HT-29 (cell line): ENCODE measurements at regions not wholly inside any gene's neighbourhood (a gene's known extent, or its start where the extent isn't known, plus 50 kb on each side); places are given as distances from the start of the nearest gene placed in this dataset.
A peak's percentile ranks its signal among the peaks of the same experiment; 100 is the strongest.
"Not testable (repeated sequence)": the region's sequence is repeated elsewhere in the genome, so short reads cannot be mapped to it uniquely, and the experiment has no call there.

Experiments used
- DNase-seq: peaks from one replicate; pipeline ENCODE4 v3.0.0-alpha.2; 2015; ENCODE audit warnings: low spot score

DNA sequence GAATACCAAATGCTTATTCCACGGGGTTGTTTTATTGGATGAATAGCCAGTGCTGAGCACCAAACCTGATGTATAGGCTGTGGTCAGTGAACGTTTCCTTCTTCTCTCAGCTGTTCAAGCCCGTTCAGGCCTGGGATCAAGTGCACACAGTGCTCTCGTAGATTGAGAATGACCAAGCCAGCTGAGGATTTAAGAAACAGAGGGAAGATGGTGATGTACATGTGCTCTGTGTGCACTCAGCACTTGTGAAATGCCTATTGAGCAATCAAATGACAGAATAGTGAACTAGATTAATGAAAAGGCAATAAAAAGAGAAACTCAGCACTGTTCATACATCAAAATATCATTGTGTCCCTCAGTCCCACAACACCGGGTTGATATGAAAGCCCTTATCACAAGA lies 302.5 kb downstream of the BMPER start:
- DNase-seq = no peak

DNA sequence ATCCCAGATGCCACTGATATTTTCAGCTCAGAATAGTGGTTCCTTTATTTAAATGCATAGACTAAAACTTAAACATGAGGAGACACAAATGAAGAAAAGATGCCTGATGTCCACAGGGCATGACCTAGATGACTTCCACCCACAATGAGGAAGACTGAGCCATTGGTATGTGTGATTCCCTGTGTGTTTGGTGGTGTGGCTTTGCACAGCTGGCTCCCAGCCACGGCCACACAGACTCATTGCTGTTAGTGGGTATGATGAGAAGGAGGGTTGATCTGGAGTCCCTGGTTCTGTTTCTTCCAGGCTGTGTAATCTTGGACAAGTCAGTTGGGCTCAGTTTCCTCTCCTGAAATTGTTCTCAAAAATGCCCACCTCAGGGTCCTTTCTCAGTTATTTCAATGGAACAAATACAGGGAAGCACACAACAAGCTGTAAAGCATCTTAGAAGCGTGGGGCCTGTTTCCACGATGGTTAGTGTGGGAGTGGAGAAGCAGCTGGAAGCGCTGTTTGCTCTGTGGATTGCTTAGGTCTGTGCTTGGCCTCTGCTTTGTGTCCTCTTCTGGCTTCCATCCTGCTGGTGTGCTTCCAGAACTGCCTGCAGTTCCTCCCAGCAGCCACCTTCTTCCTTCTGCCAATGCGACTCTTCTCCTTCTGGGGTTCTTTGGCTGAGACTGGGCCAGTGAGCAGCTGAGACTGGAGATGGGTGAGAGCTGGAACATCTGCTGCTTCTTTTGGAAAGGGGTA lies 303.7 kb downstream of the BMPER start:
- no peak for DNase-seq

DNA sequence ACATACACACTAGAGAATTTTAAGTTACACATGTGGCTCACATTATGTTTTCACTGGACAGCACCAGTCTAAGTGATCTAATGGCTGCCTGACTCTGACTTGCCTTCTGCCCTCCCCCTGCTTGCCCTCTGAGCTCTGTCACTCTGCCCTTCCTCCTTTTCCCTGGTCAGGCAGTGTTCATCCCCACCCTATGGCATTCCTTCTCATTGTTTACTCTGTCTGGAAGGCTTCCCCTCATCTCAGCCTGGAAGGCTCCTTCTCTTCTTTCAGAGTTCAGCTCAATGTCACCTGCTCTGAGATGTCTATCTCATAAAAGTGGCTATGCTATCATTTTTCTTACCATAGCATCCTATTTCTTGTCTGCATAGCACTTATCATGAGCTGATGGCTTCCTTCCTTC lies 305.7 kb downstream of the BMPER start:
- peak; percentile 51 for DNase-seq

DNA sequence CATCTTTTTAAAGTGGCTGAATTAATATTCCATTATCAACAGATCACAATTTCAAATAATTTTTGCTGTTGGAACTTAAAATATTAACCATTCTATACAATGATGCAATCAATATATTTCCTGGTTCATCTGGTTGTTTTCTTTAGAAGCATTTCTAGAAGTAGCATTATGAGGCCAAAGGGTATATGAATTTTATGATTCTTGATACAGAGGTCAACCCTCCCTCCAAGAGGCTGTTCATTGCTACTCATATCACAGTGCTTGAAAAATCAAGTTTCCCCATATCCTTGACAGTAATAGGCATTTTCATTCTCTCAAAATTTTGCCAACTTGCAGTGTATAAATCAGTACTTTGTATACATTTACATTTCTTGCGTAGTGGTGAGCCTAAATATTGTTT lies 312.6 kb downstream of the BMPER start:
- DNase-seq = no peak

DNA sequence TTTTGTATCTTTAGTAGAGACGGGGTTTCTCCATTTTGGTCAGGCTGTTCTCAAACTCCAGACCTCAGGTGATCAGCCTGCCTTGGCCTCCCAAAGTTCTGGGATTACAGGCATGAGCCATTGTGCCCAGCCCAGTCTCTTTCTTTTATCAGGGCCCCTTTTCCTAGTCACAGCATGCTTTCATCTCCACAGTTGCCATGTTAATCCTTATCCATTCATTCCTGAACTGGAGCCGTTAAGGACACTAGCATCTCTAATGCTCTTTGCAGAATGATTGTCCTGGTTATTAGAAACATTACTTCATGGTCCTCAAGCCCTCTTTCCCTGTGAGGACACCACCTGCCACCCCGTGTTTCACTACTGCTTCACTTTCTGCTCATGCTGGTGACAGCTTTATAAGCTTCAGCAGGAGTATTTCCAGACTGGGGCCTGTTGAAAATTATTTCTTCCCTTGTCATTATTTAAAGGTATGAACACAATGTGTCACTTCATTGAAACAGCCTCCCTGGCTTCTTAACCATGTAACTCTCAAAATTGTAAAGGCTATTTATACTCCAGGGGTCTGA lies 313.9 kb downstream of the BMPER start:
- no peak for DNase-seq

DNA sequence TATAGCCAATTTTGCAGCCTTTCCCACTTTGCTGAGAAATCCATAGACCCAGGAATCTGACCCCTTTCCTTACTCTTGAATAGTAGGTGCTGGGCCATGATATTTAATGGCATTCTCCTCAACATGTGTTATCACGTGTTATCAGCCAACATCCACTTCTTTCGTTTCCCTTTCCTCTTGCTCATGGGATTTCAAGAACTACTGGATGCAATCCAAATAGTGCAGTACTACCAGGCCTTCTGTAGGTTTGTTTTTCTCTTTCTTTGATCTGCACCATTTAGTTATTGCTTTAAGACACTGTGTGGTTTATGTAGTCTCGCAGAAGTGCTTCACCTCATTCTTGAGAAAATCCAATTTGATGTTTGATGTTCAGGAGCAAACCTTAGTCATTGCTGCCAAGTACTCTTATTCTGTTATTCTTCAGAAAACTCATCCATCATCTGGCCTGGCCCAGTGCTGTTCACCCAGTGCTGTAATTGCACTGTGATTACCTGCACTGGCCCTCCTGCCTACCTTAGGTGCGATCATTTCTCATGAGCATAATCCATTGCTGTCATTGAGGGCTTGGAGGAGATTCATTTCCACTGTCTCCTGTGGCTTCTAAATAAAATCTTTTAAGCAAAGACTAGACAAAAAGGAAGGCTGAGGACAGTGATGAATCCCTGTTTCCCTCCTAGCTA lies 315.3 kb downstream of the BMPER start:
- no peak for DNase-seq

DNA sequence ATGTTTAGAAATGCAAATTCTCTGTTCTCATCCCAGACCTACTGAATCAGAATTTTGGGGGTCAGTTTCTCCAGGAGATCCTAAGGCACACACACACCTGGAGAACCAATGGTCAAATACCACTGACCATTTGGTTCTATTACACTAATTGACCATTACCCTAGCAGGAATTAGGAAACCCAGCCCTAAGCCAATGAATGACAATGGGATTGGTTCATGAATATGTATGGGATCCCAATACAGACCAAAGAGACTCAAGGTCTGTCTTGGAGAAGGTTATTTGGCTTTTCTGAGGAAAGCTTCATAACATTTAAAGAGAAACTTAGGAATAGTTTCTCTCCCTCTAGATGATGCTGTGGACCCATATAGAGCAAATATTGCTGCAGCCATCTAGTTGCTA lies 317.0 kb downstream of the BMPER start:
- no peak for DNase-seq

DNA sequence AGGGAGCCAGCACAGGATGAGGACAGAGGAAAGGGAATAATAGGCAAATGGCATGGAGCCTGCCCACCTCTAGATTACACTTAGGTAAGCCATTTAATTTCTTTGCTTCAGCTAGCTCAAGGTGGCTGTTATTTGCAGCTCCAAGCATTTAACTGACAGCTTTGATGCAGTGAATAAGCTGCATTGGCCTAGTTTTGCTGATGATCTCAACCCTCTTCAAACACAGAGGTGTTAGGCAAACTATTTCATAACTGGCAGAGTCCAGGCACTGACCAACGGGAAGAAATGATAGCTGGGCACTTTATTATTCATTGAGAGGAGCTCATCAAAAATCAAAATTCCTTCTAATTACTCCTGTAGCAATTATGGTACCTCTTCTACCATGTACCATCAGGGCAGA lies 317.4 kb downstream of the BMPER start:
- no peak for DNase-seq

DNA sequence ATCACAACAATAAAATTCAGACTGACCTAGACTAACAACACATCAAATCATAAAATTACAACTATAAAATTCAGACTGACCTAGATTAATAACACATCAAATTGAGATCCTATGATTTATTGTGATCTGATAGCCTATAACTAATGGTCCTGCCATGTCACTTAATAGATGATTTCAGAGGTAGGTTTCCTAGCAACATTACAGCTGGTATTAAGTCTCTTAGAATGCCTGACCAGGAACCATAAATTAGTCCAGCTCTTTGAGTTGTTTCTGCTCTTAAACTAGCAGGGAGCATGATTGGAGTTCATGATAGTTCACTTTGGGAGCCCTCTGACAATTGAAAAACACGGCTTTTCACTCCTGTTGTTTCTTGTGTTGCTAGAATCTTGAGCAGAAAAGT lies 318.9 kb downstream of the BMPER start:
- no peak for DNase-seq

DNA sequence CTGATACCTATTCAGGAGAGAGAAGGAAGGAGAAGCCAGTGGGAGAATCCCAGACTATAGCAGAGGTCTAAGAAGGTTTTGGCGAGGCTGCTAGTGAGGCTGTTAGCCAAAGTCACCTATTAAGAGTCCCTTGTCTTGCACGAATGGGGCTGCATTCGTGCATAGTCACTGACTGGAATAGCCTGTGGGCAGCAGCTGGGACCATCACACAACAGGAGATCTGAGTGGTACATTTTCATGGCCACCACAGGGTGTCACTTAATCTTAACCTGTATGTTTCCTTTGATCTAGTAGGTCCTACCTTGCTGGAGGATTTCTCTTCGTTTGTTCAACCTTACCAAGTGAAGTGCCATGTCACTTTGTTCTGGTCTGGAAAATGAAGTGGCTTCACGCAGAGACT lies 319.9 kb downstream of the BMPER start:
- DNase-seq = no peak

DNA sequence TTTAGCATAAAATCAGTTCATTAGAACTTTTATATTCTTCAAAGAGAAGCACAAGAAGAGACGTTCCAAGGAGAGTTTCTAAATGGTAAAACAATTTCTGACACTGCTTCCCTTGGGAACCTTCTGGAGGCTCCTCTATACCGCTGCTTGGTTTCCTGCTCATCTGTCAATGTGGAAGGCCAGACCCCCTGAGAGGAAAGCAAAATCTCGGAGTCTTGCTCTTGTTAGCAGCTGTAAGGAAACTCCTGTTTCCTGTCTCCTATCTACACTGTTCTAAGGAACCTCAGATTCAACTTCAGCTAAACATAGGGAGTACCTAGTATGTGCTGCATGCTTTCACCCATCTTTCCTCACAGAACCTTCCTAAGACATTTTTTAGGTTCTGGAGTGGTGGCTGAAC lies 322.2 kb downstream of the BMPER start:
- no peak for DNase-seq

DNA sequence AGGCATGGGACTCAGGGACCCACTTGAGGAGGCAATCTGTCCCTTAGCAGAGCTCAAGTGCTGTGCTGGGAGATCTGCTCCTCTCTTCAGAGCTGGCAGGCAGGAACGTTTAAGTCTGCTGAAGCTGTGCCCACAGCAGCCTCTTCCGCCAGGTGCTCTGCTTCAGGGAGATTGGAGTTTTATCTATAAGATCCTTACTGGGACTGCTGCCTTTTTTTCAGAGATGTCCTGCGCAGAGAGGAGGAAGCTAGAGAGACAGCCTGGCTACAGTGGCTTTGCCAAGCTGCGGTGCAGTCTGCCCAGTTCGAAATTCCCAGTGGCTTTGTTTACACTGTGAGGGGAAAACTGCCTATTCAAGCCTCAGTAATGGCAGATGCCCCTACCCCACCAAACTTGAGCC lies 329.8 kb downstream of the BMPER start:
- not testable (repeated sequence) for DNase-seq

DNA sequence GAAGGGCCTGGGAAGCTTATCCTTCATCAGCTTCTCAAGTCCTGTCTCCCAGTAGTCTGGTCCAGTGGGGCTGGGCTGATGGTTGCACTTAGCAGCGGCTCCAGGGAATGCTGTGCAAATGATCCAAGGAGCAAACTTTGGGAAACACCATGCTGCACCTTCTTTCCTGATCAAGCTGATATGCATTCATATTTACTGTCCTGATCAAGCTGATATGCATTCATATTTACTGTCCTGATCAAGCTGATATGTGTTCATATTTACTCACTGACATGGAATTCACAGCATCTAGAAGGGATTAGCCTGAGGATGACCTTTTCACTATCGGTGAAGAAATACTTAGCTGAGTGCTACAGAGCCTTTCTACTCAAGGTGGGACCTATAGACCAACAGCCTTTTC lies 330.7 kb downstream of the BMPER start:
- DNase-seq = no peak

DNA sequence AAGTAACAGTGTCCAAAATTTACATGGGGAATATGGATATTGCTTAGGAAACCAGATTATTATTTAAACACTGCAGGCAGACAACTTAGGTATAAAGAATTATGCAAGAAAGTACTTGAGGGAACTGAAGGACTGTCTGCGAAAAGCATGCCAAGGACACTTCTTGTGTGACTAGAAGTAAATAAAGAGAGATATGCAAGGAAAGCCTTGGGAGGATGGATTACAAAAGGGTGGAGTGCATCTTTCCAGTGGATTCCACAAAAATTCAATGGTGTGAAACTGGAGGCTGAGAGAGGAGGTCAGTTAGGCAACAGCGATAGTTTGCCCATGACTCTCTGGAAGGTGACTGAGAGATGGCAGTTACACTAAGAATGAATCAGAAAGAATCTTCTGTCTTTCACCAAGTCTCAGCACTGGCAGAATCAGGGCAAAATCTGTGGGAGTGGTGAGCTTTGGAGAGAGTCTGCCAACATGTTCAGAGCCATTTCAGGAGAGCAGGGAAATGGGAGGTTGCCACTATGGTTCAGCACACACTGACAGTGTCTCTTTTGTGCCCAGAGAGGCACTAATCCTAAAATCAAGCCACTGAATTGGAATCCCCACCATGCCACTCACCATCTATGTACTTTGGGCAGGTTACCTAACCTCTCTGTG lies 331.6 kb downstream of the BMPER start:
- no peak for DNase-seq

DNA sequence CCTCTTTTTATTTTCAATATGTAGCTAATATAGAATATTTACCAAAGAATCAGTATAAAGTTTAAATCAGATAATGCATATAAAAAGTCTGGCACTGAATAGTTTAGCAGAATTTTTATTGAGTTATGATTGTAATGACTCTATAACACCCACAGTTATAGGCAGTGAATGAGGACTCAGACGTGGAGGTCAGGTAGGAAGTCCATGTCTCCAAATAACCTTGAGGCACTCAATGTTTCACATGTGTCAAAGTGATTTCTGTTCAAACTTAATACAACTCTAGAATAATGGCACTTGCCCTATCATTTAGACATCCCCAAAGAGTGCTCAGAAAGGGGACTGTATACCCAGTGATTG lies 332.1 kb downstream of the BMPER start:
- DNase-seq = no peak

DNA sequence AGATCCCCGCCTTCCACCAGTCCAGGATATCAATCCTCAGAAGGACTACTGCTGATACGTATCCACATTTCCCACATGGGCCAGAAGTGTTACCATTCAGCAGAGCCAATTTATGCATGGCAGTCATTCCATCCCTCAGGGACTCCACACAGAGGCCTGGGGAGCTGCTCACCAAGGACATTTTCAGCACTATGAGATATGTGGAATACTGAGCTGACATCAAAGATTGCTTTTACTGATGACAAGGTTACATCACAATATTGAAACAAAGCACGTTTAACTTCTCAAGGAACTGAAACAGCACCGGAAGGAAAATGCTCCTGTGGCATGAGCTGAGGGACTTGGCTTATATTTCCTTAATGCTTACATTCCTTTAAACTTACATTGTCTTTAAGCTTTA lies 335.1 kb downstream of the BMPER start:
- DNase-seq = no peak

DNA sequence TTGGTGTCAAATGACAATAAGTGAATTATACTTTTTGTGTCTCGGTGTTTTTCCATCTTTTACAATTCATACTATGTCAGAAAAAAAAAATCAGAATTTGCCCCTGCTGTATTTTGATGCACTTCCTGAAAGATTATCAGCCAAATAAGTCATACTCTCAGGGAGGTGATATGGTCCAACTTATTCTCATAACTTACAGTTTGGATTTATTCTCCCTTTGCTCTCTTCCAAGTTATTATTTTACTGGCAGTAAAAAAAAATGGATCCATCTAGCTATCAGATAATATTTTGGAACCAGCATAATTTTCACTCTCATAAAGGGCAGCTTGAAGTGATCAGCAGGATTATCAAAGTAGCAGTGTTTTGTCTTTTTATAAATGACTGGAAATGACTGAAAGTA lies 337.1 kb downstream of the BMPER start:
- DNase-seq = no peak

DNA sequence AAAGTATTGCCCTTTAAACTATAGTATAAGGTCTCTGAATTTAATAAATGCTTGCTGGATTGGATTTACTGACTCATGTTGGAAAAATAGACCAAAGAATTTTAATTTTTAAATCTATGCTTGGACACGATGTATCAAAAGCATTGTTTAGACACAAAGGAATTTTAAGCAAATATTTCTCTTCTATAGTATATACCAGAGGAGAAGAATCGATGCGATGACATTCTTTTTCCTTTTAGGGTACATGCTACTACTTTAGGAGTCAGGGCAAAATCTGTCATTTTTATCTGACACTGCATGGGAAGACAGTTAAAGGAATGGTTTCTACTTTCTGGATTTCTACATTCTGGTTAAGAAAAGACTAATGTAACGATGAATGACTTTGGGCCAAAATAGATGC lies 339.9 kb downstream of the BMPER start:
- DNase-seq = no peak

DNA sequence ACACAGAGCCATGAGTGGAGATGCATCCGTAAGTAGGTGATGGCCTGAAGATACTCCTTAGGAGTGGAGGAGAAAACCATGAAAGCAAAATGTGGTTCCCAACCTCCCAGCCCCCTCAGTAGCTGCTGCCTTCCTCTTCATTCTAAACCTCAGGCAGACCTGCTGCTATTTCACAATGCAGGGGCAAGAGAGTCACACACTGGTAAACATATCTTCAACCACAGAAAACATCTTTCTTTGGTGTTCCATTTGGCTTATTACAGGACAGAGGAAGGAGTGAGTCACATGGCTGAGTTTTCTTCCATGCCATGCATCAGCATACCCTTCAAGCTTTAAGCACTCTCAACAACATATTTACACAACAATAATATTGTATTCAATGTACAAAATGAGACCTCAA lies 342.1 kb downstream of the BMPER start:
- no peak for DNase-seq

DNA sequence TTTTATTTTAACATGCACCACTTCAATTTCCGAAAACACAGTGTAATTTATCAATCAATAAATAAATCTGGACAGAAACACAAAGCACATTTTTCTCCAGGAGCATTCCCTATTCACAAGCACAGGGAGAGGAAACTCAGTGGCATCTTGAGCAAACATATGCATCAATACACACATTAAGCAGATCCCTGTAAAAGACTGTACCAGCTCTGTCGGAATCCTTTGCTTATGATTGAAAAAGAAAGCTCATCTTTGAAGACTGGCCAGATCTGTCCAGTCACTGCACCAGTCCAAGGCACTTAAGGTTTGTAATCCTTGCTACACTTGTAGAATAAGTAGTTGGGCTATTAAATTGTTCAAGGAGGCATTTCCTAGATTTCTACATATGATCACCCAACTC lies 343.9 kb downstream of the BMPER start:
- DNase-seq = no peak

DNA sequence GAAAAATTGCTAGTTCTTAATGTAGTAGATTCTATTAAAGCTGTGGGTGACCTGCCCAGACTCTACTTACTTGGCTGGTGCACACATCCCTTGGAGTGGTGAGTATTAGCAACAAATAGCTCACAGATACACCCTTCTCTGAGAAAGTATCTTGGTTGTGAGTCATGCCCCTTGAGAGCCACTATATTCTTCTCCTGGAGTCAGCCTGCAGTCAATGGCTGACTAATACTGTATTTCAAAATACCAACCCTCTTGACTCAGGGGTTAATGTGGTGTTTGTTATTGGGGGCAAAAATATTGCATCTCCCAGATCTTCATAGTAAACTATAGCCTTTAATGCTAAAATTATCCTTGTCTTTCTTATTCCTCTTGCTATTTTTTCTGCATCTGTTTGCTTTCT lies 354.9 kb downstream of the BMPER start:
- DNase-seq = no peak

DNA sequence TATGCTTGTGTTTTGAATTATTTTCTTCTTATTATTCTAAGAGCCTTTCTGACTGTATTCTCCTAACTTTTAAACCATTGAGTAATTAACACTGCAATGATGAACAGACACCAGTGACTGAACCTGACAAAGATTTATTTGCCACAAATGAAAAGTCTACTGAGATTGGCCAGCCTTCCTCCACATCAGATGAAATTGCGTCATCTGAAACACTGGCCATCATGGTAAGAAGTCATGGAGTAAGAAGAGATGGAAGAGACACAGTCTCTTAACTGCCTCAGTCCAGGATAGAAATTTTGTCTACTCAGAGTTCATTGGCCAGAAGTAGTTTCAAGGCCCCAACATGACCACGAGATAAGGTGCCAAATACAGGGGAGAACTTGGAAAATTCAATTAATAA lies 357.8 kb downstream of the BMPER start:
- DNase-seq = no peak

DNA sequence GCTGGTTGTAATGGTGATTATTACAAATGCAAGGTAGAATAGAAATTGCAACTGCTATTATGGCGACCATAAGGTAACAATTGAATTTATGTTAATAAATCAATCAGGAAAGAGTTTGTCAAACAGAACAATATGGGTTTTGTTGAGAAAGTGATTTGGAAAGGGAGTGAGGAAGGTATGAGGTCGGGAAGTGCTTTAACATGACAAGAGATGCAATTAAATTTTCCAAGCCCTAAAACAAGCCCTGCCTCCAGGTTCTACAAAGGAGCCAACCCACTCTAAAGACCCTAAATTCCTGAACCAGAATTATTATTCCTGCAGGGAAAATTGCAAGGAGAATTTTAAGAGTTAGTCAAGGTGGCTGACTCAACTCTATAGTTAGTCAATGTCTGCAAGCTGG lies 363.7 kb downstream of the BMPER start:
- DNase-seq = no peak
